ENCODE measurements at regions not wholly inside any gene's neighbourhood (a gene's known extent, or its start where the extent isn't known, plus 50 kb on each side); places are given as distances from the start of the nearest gene placed in this dataset.

DNA sequence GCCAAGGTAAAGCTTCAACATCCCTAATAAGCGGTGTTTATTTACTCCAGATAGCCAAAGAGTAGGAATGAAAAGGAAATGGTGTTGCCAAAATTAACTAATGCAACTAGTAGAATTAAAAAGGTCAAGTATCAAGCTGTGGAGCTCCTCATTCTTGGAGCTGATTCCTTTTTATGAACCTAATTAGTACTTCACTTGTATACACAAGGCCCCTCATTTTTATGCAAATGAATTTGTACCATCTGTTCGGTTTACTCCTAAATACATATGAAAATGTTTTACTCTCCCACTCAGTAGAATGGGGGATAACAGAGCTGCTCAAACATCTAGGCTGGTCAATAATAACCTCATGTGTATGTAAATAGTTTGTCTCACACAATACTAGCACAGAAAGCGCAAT, 426.4 kb upstream of the LUZP2 start:
- DNase-seq (ENCODE audit: low spot score) = no peak

DNA sequence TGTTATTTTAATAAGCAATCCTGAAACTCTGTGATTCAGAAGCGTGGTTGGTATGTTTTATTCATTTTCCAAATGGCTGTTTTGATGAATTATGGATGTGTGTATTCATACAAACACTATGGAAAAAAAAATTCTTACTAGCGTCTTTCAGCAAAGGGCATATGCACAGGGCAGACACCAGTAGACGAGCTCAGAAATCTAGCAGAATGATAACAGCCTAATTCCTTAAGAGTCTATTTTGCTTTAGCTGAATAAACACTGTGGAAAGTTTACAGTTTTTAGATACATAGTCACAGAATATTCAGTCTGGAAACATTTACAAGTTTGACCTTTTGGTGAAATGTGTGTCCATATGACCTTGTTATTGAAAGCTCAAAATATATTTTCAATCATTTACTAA, 418.8 kb upstream of the LUZP2 start:
- no peak for DNase-seq (ENCODE audit: low spot score)

GRCh38 chr11:24082241-24082640, 414.6 kb upstream of the LUZP2 start:
- no peak for DNase-seq (ENCODE audit: low spot score)

GRCh38 chr11:24082860-24083259, 414.0 kb upstream of the LUZP2 start:
- no peak for DNase-seq (ENCODE audit: low spot score)

GRCh38 chr11:24084956-24085355, 411.9 kb upstream of the LUZP2 start:
- no peak for DNase-seq (ENCODE audit: low spot score)

DNA sequence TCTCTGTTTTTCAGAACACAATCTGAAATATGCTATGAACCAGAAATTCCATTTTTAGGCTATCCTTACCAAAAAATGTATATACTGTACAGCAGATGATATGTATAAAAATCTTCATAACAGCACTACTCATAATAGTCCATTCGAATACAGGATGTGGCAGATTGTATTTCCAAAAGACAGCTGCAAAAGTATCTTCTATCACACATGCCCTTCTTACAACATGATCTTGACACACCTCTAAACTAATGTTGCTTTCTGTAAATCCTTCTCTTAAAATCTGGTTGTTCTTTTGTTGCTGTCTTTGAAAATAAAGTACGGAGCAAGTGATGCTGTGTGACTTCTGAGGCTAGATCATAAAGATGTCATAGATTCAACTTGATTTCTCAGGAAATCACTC, 409.9 kb upstream of the LUZP2 start:
- DNase-seq (ENCODE audit: low spot score) = no peak

- no peak for DNase-seq (ENCODE audit: low spot score)
Observed at GRCh38 chr11:24091594-24091993, 405.3 kb upstream of the LUZP2 start.

GRCh38 chr11:24093375-24093774, 403.5 kb upstream of the LUZP2 start:
- DNase-seq (ENCODE audit: low spot score) = no peak

GRCh38 chr11:24108609-24109008, 388.2 kb upstream of the LUZP2 start:
- DNase-seq (ENCODE audit: low spot score) = no peak

DNA sequence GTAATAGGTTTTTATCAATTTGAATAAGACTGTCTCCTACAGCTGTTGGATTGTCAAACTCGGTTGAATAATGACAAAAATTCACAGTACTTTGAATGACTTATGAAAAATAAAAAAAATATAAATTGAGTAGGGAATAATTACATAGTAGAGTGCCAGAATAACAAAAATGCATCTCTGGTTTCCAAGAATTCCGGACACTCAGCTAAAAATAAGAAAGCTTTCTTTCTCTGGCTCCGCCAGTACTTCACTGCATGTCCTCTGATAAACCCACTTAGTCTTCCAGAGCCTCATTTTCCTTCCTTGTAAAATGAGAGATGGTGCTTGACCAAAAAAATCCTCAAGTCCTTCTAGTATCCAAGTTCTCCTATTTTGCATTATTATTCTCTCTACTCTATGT, 374.6 kb upstream of the LUZP2 start:
- no peak for DNase-seq (ENCODE audit: low spot score)

DNA sequence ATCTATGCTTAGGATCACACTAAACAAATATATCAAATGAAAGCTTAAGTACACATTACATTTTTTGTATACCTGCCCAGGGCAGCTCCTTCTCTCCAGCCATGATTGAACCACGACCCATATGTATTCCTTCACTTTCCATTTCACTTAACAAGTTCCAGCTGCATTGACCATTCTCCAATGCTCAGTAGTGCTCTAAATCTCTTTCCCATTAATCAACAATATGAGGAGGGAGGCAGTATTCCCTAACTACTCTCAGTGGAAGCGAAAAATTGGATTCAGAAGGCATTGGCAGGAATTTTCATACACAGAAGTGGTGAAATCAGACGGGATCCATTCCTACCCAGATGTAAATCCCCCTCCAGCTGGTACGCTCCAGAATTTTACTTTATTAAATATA, 372.0 kb upstream of the LUZP2 start:
- DNase-seq (ENCODE audit: low spot score) = no peak

DNA sequence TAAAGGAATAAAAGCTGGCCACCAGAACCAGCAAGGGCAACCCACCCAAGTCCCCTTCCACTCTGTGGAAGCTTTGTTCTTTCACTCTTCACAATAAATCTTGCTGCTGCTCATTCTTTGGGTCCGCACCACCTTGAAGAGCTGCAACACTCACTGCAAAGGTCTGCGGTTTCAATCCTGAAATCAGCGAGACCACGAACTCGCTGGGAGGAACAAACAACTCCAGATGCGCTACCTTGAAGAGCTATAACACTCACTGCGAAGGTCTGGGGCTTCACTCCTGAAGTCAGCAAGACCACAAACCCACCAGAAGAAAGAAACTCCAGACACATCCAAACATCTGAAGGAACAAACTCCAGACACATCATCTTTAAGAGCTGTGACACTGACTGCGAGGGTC, 365.2 kb upstream of the LUZP2 start:
- no peak for DNase-seq (ENCODE audit: low spot score)

- no peak for DNase-seq (ENCODE audit: low spot score)
Observed at GRCh38 chr11:24132471-24132870, 364.4 kb upstream of the LUZP2 start.

GRCh38 chr11:24134879-24135589, 361.8 kb upstream of the LUZP2 start:
- no peak for DNase-seq (ENCODE audit: low spot score)

DNA sequence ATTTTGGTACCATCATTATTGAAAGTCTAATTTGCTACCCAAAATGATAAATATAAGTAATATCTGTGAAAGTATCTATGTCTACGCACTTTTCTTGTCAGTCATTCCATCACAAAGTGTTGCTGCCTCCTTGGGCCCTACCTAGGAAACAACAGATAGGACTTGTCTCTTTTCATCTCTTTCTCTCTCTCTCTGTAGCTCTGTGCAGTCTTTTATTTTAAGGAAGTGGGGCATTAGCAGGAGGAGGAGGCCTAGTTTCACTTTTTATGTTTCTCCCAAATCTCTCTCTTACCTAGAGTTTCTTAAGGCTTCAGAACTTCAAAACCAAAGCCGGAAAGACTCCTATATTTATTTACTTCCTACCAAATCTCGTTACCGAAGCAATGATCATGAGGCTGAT, 354.8 kb upstream of the LUZP2 start:
- no peak for DNase-seq (ENCODE audit: low spot score)

DNA sequence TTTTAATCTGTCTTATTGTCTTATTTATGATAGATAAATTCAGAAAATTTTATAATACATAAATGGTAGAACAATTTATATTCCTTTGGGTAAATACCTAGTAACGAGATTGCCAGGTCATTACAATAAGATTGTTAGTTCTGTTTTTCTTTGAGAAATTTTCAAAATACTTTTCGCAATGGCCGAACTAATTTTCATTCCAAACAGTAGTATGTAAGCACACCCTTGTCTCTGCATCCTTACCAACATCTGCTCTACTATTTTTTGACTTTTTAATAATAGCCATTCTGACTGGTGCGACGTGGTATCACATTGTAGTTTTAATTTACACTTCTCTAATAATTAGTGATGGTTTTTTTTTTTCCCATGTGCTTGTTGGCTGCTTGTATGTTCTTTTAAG, 351.4 kb upstream of the LUZP2 start:
- no peak for DNase-seq (ENCODE audit: low spot score)

DNA sequence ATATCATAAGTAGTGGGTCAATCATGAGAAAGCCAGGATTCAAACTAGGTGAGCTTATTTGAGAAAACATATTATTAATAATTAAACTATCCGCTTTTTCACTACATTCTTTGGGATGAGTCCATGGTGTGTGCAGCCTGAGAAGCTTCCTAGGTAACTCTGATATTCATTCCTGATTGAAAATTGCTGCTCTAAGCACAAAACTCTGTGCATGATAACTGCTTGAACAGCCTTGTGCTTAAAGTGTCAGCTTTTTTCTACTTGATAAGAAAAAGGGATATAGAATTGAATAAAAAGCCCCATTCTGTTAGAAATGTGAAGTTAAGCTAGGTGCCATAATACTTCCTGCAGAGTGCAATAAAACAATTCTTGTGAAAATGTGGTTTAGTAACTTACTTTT, 343.5 kb upstream of the LUZP2 start:
- DNase-seq (ENCODE audit: low spot score) = no peak

DNA sequence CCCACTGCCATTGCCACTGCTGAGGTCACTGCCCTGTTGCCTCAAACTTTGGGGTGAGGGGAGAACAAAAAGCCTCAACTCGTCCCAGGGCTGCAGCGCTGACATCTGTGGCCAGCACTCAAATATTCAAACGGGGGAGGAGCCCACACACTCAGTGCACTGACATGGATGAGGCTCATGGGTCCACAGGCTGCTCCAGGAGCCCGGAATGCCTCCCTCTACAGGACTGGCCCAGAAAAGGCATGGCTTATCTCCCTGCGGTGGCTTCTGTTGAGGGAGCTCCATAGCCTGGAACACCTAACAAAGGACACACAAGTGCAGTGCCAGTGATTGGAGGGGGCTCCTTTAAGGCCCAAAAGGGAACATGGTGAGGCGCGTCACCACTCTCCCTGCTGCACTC, 341.1 kb upstream of the LUZP2 start:
- DNase-seq (ENCODE audit: low spot score) = no peak

DNA sequence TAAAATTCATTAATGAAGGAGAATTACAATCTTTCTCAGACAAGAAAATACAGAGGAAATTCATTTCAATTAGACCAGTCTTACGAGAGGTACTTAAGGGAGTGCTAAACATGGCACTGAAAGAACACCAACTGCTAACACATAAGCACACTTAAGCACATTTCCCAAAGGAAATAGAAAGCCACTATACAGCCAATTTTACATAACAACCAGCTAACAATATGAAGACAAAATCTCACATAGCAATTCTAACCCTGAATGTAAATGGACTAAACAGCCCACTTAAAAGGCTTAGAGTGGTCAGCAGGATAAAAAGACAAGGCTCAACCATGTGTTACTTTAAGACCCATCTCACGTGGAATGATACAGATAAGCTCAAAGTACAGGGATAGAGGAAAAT, 339.5 kb upstream of the LUZP2 start:
- no peak for DNase-seq (ENCODE audit: low spot score)

DNA sequence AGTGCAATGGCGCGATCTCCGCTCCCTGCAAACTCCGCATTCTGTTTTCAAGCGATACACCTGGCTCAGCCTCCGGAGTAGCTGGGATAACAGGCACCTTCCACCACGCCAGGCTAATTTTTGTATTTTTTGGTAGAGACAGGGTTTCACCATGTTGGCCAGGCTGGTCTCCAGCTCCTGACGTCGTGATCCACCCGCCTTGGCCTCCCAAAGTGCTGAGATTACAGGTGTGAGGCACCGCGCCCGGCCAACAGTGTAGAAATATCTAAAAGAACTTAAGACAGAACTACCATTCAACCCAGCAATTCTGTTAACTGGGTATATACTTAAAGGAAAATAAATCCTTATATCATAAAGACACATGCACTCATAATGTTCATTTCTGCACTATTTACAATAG, 335.3 kb upstream of the LUZP2 start:
- no peak for DNase-seq (ENCODE audit: low spot score)

- no peak for DNase-seq (ENCODE audit: low spot score)
Observed at GRCh38 chr11:24163146-24163545, 333.7 kb upstream of the LUZP2 start.

DNA sequence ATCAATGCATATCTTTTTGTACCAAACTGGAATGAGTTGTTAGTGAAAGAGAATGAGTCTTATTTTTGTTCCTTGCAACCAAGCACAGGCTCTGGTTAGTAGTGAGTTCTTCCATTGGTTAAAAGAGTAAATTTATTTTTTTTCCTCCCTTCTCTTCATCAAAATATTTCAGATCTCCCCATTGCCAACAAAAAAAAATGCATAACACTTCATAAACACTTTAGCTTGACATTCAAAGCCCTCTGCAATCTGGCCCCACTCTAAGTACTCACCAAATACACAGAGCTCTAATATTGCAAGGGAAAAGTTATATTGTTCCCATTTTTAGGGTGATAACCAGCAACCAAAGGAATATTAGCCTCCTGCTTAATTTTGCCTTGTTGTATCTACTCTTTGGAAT, 333.0 kb upstream of the LUZP2 start:
- DNase-seq (ENCODE audit: low spot score) = no peak

DNA sequence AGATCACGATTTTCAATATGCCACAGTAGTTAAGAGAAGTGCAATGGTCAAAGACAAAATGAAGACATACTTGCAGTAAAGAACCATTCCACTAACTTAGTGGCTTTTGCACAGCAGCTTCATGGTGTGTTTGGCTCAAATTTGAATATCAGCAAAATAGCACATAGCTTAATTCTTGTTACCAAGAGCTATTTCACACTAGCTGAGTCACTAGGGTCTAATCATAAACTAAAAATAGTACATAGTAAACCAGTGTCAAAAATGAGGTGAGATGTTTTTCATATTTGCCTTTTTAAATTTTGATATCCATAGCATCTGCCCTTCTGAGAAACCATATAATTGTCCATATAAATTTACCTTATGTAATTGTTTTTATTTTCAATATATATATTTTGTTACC, 325.0 kb upstream of the LUZP2 start:
- no peak for DNase-seq (ENCODE audit: low spot score)

DNA sequence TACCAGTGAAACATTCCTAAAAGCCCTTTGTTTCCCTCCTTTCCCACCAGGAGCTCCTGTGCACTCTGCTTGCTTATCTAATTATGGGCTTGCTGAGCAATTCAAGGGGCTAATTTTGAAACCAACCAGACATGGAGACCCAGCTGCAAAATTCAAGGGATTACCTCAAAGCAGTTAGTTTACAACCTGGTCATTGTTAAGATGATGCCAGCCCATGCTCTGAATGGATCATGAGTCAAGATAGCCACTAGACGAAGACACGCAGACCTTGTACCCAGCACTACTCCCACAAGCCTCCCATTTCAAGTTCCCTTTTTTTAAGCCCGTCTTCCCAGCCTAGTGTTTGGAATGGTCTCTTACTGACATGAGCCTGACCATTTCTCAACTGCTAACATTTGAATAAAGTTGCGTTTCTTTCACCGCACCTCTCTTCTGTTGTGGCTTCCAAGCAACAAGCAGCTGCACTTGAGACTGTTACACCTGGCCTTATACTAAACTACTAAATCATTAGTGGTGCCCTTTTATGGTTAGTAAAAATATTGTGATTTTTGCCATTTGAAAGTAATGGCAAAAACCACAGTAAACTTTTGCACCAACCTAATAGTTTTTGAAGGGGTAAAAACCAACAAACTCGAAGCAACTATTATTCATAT, 315.3 kb upstream of the LUZP2 start:
- no peak for DNase-seq (ENCODE audit: low spot score)
